H9 (cell line): ENCODE measurements at regions not wholly inside any gene's neighbourhood (a gene's known extent, or its start where the extent isn't known, plus 50 kb on each side); places are given as distances from the start of the nearest gene placed in this dataset.

Experiments used
- DNase-seq: peaks from one replicate; pipeline ENCODE4 v3.0.0-alpha.2; 2017
- H2AFZ ChIP-seq: one replicate; pipeline ENCODE4 v1.6.1; 2013; ENCODE audit warnings: mild to moderate bottlenecking, low read length, control low read depth, moderate library complexity
- H2AK5ac ChIP-seq: 2 replicates; pipeline ENCODE4 v1.6.1; 2013; ENCODE audit warnings: low read length, control low read depth, mixed read lengths; ENCODE audit not compliant: insufficient read length
- H2BK120ac ChIP-seq: one replicate; pipeline ENCODE4 v1.6.1; 2013; ENCODE audit warnings: low read depth, mild to moderate bottlenecking, low read length, control low read depth, inconsistent platforms; ENCODE audit not compliant: poor library complexity, severe bottlenecking
- H2BK12ac ChIP-seq: 2 replicates; pipeline ENCODE4 v1.6.1; 2013; ENCODE audit warnings: low read length, control low read depth, mixed read lengths, low read depth; ENCODE audit not compliant: insufficient read length
- H2BK15ac ChIP-seq: 2 replicates; pipeline ENCODE4 v1.6.1; 2013; ENCODE audit warnings: low read depth, low read length, control low read depth
- H2BK20ac ChIP-seq: one replicate; pipeline ENCODE4 v1.6.1; 2013; ENCODE audit warnings: low read depth, mild to moderate bottlenecking, low read length, control low read depth, inconsistent platforms; ENCODE audit not compliant: poor library complexity, severe bottlenecking
- H2BK5ac ChIP-seq: 2 replicates; pipeline ENCODE4 v1.6.1; 2013; ENCODE audit warnings: low read length, control low read depth, mixed read lengths; ENCODE audit not compliant: insufficient read length
- H3K14ac ChIP-seq: 2 replicates; pipeline ENCODE4 v1.6.1; 2013; ENCODE audit warnings: low read length, control low read depth; ENCODE audit not compliant: insufficient read depth
- H3K18ac ChIP-seq: 2 replicates; pipeline ENCODE4 v1.6.1; 2013; ENCODE audit warnings: low read depth, mild to moderate bottlenecking, mixed read lengths, low read length, control low read depth; ENCODE audit not compliant: insufficient read length
- H3K23ac ChIP-seq: 2 replicates; pipeline ENCODE4 v1.6.1; 2013; ENCODE audit warnings: low read length, control low read depth, mixed read lengths, low read depth; ENCODE audit not compliant: insufficient read length
- H3K23me2 ChIP-seq: 2 replicates; pipeline ENCODE4 v1.6.1; 2013; ENCODE audit warnings: low read depth, mild to moderate bottlenecking, mixed read lengths, low read length, control low read depth; ENCODE audit not compliant: insufficient read length, poor library complexity, severe bottlenecking
- H3K27ac ChIP-seq: 2 replicates; pipeline ENCODE4 v1.5.1; 2013; ENCODE audit warnings: low read length, control low read depth, mixed read lengths, low read depth; ENCODE audit not compliant: insufficient read length
- H3K27me3 ChIP-seq: 2 replicates; pipeline ENCODE4 v1.6.1; 2013; ENCODE audit warnings: low read length, control low read depth, inconsistent platforms; ENCODE audit not compliant: insufficient read depth
- H3K4ac ChIP-seq: 2 replicates; pipeline ENCODE4 v1.6.1; 2013; ENCODE audit warnings: low read depth, mild to moderate bottlenecking, control low read depth, inconsistent platforms, low read length, moderate library complexity
- H3K4me1 ChIP-seq: 2 replicates; pipeline ENCODE4 v1.6.1; 2013; ENCODE audit warnings: low read length, control low read depth, inconsistent platforms; ENCODE audit not compliant: insufficient read depth
- H3K4me2 ChIP-seq: 2 replicates; pipeline ENCODE4 v1.6.1; 2013; ENCODE audit warnings: low read length, control low read depth, mixed read lengths; ENCODE audit not compliant: insufficient read length, insufficient read depth
- H3K56ac ChIP-seq: 2 replicates; pipeline ENCODE4 v1.6.1; 2013; ENCODE audit warnings: low read depth, mild to moderate bottlenecking, mixed read lengths, low read length, control low read depth; ENCODE audit not compliant: insufficient read length
- H3K79me1 ChIP-seq: 2 replicates; pipeline ENCODE4 v1.6.1; 2013; ENCODE audit warnings: low read depth, mild to moderate bottlenecking, moderate library complexity, low read length, control low read depth, inconsistent platforms; ENCODE audit not compliant: insufficient read depth, poor library complexity, severe bottlenecking
- H3K79me2 ChIP-seq: 2 replicates; pipeline ENCODE4 v1.6.1; 2013; ENCODE audit warnings: low read length, control low read depth, inconsistent platforms; ENCODE audit not compliant: insufficient read depth
- H3K9ac ChIP-seq: 2 replicates; pipeline ENCODE4 v1.6.1; 2013; ENCODE audit warnings: low read length, control low read depth, mixed read lengths; ENCODE audit not compliant: insufficient read length; ENCODE audit errors: extremely low read depth
- H3K9me3 ChIP-seq: one replicate; pipeline ENCODE4 v1.6.1; 2013; ENCODE audit warnings: low read depth, low read length, inconsistent platforms; ENCODE audit not compliant: control insufficient read depth
- H3T11ph ChIP-seq: one replicate; pipeline ENCODE4 v1.6.1; 2013; ENCODE audit warnings: mild to moderate bottlenecking, low read length, control low read depth, inconsistent platforms
- H4K20me1 ChIP-seq: one replicate; pipeline ENCODE4 v1.6.1; 2013; ENCODE audit not compliant: control insufficient read depth, insufficient read length, insufficient read depth
- H4K5ac ChIP-seq: 2 replicates; pipeline ENCODE4 v1.6.1; 2013; ENCODE audit warnings: low read depth, mild to moderate bottlenecking, mixed read lengths, low read length, control low read depth; ENCODE audit not compliant: insufficient read length
- H4K8ac ChIP-seq: replicated peaks from 2 replicates; pipeline ENCODE4 v1.6.1; 2013; ENCODE audit warnings: low read length, control low read depth, mixed read lengths, low read depth; ENCODE audit not compliant: insufficient read length
- H4K91ac ChIP-seq: 2 replicates; pipeline ENCODE4 v1.6.1; 2013; ENCODE audit warnings: low read depth, mild to moderate bottlenecking, moderate library complexity, mixed read lengths, low read length, control low read depth; ENCODE audit not compliant: insufficient read length
- H3K27ac Mint-ChIP-seq, 3 experiments: 2 replicates in 2 of 3; 3 replicates in 1 of 3; pipeline ENCODE4 v1.8.0; 2020 to 2021; ENCODE audit warnings: mixed read lengths in 3 of 3, mild to moderate bottlenecking in 1 of 3, moderate library complexity in 1 of 3
- H3K27me3 Mint-ChIP-seq: 2 replicates; pipeline ENCODE4 v1.8.0; 2021; ENCODE audit warnings: low read depth, mild to moderate bottlenecking, moderate library complexity, mixed read lengths
- H3K36me3 Mint-ChIP-seq, 3 experiments: 2 replicates in 2 of 3; 3 replicates in 1 of 3; pipeline ENCODE4 v1.8.0; 2020 to 2021; ENCODE audit warnings: low read depth in 3 of 3, mixed read lengths in 3 of 3; ENCODE audit not compliant: insufficient read depth in 1 of 3
- H3K4me1 Mint-ChIP-seq, 2 experiments: 2 replicates each; pipeline ENCODE4 v1.8.0; 2020; ENCODE audit warnings: mixed read lengths in 2 of 2
- H3K4me3 Mint-ChIP-seq, 2 experiments: 2 replicates in 1 of 2; 3 replicates in 1 of 2; pipeline ENCODE4 v1.8.0; 2020 to 2021; ENCODE audit warnings: mild to moderate bottlenecking in 2 of 2, mixed read lengths in 2 of 2, moderate library complexity in 1 of 2
- H3K9me3 Mint-ChIP-seq, 2 experiments: 2 replicates in 1 of 2; 3 replicates in 1 of 2; pipeline ENCODE4 v1.8.0; 2020; ENCODE audit warnings: mild to moderate bottlenecking in 2 of 2, mixed read lengths in 2 of 2, moderate library complexity in 1 of 2
- CTCF ChIP-seq: fragments of 200-600 bp; sonication (generic); conservative IDR thresholded peaks from 3 replicates; pipeline ENCODE4 v1.8.0; 2021; ENCODE audit warnings: antibody characterized with exemption, mild to moderate bottlenecking
- WGBS: extraction: QIAGEN DNeasy Blood & Tissue Kit; methylation state at CpG from one replicate; pipeline ENCODE4 v1.1.7; 2013; ENCODE audit warnings: missing lambda C conversion rate, low lambda C conversion rate, mixed read lengths; ENCODE audit not compliant: insufficient read length; ENCODE audit errors: extremely low coverage; 5-methylcytosine and 5-hydroxymethylcytosine counted together

DNA sequence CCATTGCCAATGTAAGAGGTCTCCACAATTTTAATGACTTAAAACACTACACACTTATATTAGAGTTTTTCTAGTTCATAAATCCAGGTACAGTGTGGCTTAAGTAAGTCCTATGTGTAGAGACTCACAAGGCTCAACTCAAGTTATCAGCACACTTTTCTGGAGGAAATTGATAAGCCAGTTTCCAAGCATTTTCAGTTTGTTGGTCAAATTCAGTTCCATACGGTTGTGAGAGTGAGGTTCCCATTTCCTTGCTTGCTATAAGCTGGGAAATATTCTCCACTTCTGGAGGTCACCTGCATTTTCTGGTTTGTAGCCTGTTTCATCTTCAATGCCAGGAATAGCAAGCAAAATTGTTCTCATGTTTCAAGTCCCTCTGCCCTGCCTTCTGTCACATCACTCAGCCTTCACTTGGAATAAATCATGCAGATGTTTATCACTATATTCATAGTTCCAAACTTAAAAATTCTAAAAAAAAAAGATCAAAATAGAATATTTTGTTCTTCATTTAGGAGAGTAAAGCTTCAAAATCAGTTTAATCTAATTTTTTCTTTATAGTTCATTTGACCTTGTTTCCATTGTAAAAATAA, 1137.5 kb upstream of the INTU start:
- H2AK5ac ChIP-seq = no peak overlapping the region
- H3K4me1 ChIP-seq = no peaks in the 10 kb centered on the region
- no peak overlapping the region for H3K23ac ChIP-seq
- no peaks in the 10 kb centered on the region for H3K36me3 Mint-ChIP-seq
- no peak overlapping the region for H3K27ac ChIP-seq
- no peak overlapping the region for H2AFZ ChIP-seq
- H4K8ac ChIP-seq = no peak overlapping the region
- H3K27me3 Mint-ChIP-seq = no peaks in the 10 kb centered on the region; the same call in 1 of the 2 replicates
- no peaks in the 10 kb centered on the region for H4K20me1 ChIP-seq
- no peaks in the 10 kb centered on the region for H3K4me1 Mint-ChIP-seq
- no peak overlapping the region for H3K9ac ChIP-seq
- H2BK15ac ChIP-seq = no peak overlapping the region
- H3K18ac ChIP-seq = no peak overlapping the region
- no peaks in the 10 kb centered on the region for H3K79me1 ChIP-seq
- no peak overlapping the region for H3K14ac ChIP-seq
- H3K79me2 ChIP-seq = no peaks in the 10 kb centered on the region
- H3K4me2 ChIP-seq = no peak overlapping the region
- no CpG with 5 or more reads among the region's 1 CpG for WGBS
- H3K27ac Mint-ChIP-seq = no peak overlapping the region
- no peak overlapping the region for H4K5ac ChIP-seq
- no peak overlapping the region for H2BK5ac ChIP-seq
- H3K4ac ChIP-seq = no peak overlapping the region
- H3K4me3 Mint-ChIP-seq = no peak overlapping the region
- no peak for DNase-seq
- no peak overlapping the region for H4K91ac ChIP-seq
- H3T11ph ChIP-seq = no peak overlapping the region
- no peak overlapping the region for H2BK12ac ChIP-seq
- no peak for TF ChIP-seq CTCF
- H3K9me3 Mint-ChIP-seq = peaks cover 3% of the 10 kb centered on the region in 2 experiments; a peak in 1 of 5 replicates
- no peaks in the 10 kb centered on the region for H3K23me2 ChIP-seq
- no peaks in the 10 kb centered on the region for H3K9me3 ChIP-seq
- H3K27me3 ChIP-seq = no peaks in the 10 kb centered on the region
- H2BK120ac ChIP-seq = no peak overlapping the region
- no peak overlapping the region for H2BK20ac ChIP-seq
- H3K56ac ChIP-seq = no peak overlapping the region
